ENCODE measurements at regions not wholly inside any gene's neighbourhood (a gene's known extent, or its start where the extent isn't known, plus 50 kb on each side); places are given as distances from the start of the nearest gene placed in this dataset.

- H3K36me3 ChIP-seq (ENCODE audit: low read depth): no peaks in the 10 kb centered on the region
- no peaks in the 10 kb centered on the region for H3K4me1 ChIP-seq (ENCODE audit: insufficient read depth, poor library complexity, severe bottlenecking)
- H3K4me3 ChIP-seq (ENCODE audit: severe bottlenecking): no peak overlapping the region
- no peak for ATAC-seq (ENCODE audit: low read depth)
- TF ChIP-seq CTCF (IDR thresholded peaks at IDR 0.05; ENCODE audit: poor library complexity, severe bottlenecking): no peak
- H3K27me3 ChIP-seq (ENCODE audit: insufficient read depth, poor library complexity, severe bottlenecking): no peaks in the 10 kb centered on the region
- no peak for DNase-seq (ENCODE audit: low spot score)
- no peak overlapping the region for H3K27ac ChIP-seq (ENCODE audit: poor library complexity, severe bottlenecking)
- H3K9me3 ChIP-seq (ENCODE audit: severe bottlenecking): no peaks in the 10 kb centered on the region
Measured at GRCh38 chr10:36089790-36090440, 447.8 kb upstream of the FZD8 start.

GRCh38 chr10:36087006-36088005 lies 445.2 kb upstream of the FZD8 start:
- no peak for TF ChIP-seq CTCF (IDR thresholded peaks at IDR 0.05; ENCODE audit: poor library complexity, severe bottlenecking)
- Histone ChIP-seq H3K4me3 (ENCODE audit: severe bottlenecking) (no peak overlapping the region), H3K27me3 (ENCODE audit: insufficient read depth, poor library complexity, severe bottlenecking) (no peaks in the 10 kb centered on the region), H3K9me3 (ENCODE audit: severe bottlenecking) (no peaks in the 10 kb centered on the region), H3K27ac (ENCODE audit: poor library complexity, severe bottlenecking) (no peak overlapping the region), H3K4me1 (ENCODE audit: insufficient read depth, poor library complexity, severe bottlenecking) (no peaks in the 10 kb centered on the region), H3K36me3 (ENCODE audit: low read depth) (no peaks in the 10 kb centered on the region)
- DNase-seq (ENCODE audit: low spot score) (no peak), ATAC-seq (ENCODE audit: low read depth) (no peak)

- no peaks in the 10 kb centered on the region for H3K4me1 ChIP-seq (ENCODE audit: insufficient read depth, poor library complexity, severe bottlenecking)
- TF ChIP-seq CTCF (IDR thresholded peaks at IDR 0.05; ENCODE audit: poor library complexity, severe bottlenecking): no peak
- H3K36me3 ChIP-seq (ENCODE audit: low read depth): no peaks in the 10 kb centered on the region
- no peak overlapping the region for H3K27ac ChIP-seq (ENCODE audit: poor library complexity, severe bottlenecking)
- no peaks in the 10 kb centered on the region for H3K27me3 ChIP-seq (ENCODE audit: insufficient read depth, poor library complexity, severe bottlenecking)
- H3K9me3 ChIP-seq (ENCODE audit: severe bottlenecking): no peaks in the 10 kb centered on the region
- no peak for ATAC-seq (ENCODE audit: low read depth)
- H3K4me3 ChIP-seq (ENCODE audit: severe bottlenecking): no peak overlapping the region
- no peak for DNase-seq (ENCODE audit: low spot score)
Measured at GRCh38 chr10:36075196-36075595, 433.1 kb upstream of the FZD8 start.

- DNase-seq (ENCODE audit: low spot score): no peak
- H3K4me1 ChIP-seq (ENCODE audit: insufficient read depth, poor library complexity, severe bottlenecking): no peaks in the 10 kb centered on the region
- no peak for ATAC-seq (ENCODE audit: low read depth)
- no peak overlapping the region for H3K4me3 ChIP-seq (ENCODE audit: severe bottlenecking)
- H3K36me3 ChIP-seq (ENCODE audit: low read depth): no peaks in the 10 kb centered on the region
- no peak overlapping the region for H3K27ac ChIP-seq (ENCODE audit: poor library complexity, severe bottlenecking)
- no peak for TF ChIP-seq CTCF (IDR thresholded peaks at IDR 0.05; ENCODE audit: poor library complexity, severe bottlenecking)
- H3K9me3 ChIP-seq (ENCODE audit: severe bottlenecking): no peaks in the 10 kb centered on the region
- H3K27me3 ChIP-seq (ENCODE audit: insufficient read depth, poor library complexity, severe bottlenecking): no peaks in the 10 kb centered on the region
Measured at GRCh38 chr10:36073796-36074345, 431.8 kb upstream of the FZD8 start.
